Calu3 (cell line): ENCODE measurements at regions not wholly inside any gene's neighbourhood (a gene's known extent, or its start where the extent isn't known, plus 50 kb on each side); places are given as distances from the start of the nearest gene placed in this dataset.

Experiments
- BruUV-seq: library from RNA; stranded (reverse); fragments of 400-500 nt; replicated peaks from 2 replicates; lab custom pipeline; 2021; lab: Mats Ljungman, UMichigan
- CTCF ChIA-PET: fragments of 300-600 bp; sonication (Branson Sonifier 250); formaldehyde crosslinking; loops from one replicate; lab custom pipeline; 2022; ENCODE audit warnings: antibody characterized with exemption; lab: Charles Lee
- DNase-seq: peaks from one replicate; pipeline ENCODE4 v3.0.0; 2022
- H3K27ac Mint-ChIP-seq: one replicate; pipeline ENCODE4 v1.8.0; 2022; ENCODE audit warnings: mixed read lengths; ENCODE audit not compliant: unreplicated experiment
- H3K27me3 Mint-ChIP-seq: one replicate; pipeline ENCODE4 v1.8.0; 2022; ENCODE audit warnings: mixed read lengths; ENCODE audit not compliant: unreplicated experiment
- H3K36me3 Mint-ChIP-seq: one replicate; pipeline ENCODE4 v1.8.0; 2022; ENCODE audit warnings: mild to moderate bottlenecking, moderate library complexity, mixed read lengths; ENCODE audit not compliant: insufficient read depth, unreplicated experiment
- H3K4me1 Mint-ChIP-seq: one replicate; pipeline ENCODE4 v1.8.0; 2022; ENCODE audit warnings: mild to moderate bottlenecking, low read depth, mixed read lengths; ENCODE audit not compliant: unreplicated experiment
- H3K4me3 Mint-ChIP-seq: one replicate; pipeline ENCODE4 v1.8.0; 2022; ENCODE audit warnings: mild to moderate bottlenecking, low read depth, moderate library complexity, mixed read lengths; ENCODE audit not compliant: unreplicated experiment
- H3K9me3 Mint-ChIP-seq: one replicate; pipeline ENCODE4 v1.8.0; 2022; ENCODE audit warnings: low read depth, mixed read lengths; ENCODE audit not compliant: unreplicated experiment
- intact Hi-C: fragments of 100-400 bp; cut with micrococcal nuclease; formaldehyde crosslinking; loops from one replicate; pipeline ENCODE4 v1.10.0; 2022; ENCODE audit not compliant: unreplicated experiment
- TF ChIP-seq, protein P1 (sequence below): fragments of 200-600 bp; IDR thresholded peaks from one replicate; pipeline ENCODE4 v1.8.0; 2022; ENCODE audit warnings: antibody characterized with exemption; ENCODE audit not compliant: unreplicated experiment

DNA sequence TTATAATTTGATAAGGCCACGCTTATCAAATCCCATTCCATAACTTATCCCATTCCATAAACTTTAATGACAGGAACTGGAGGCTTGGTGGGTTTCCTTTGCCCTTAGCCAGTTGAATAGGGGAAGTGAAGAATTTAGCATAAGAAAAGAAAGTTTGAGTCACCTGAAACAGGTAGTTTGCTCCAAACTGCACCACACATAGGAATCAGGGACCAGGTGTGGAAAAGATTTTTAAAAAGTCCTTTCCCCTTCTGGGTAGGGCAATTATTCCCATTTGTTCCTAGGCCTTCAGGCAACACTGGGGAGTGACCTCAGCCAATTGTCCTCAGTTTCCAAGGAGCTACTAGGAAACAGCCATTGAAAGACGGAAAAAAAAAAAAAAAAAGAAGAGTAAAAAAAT, 525.7 kb upstream of the CNTN5 start:
- CTCF ChIA-PET: no interaction called here
- no peaks in the 10 kb centered on the region for H3K36me3 Mint-ChIP-seq
- no peaks in the 10 kb centered on the region for H3K4me1 Mint-ChIP-seq
- peaks cover 3% of the 10 kb centered on the region for H3K9me3 Mint-ChIP-seq
- no peaks in the 10 kb centered on the region for H3K27me3 Mint-ChIP-seq
- no peak for DNase-seq
- TF ChIP-seq, protein P1, sequence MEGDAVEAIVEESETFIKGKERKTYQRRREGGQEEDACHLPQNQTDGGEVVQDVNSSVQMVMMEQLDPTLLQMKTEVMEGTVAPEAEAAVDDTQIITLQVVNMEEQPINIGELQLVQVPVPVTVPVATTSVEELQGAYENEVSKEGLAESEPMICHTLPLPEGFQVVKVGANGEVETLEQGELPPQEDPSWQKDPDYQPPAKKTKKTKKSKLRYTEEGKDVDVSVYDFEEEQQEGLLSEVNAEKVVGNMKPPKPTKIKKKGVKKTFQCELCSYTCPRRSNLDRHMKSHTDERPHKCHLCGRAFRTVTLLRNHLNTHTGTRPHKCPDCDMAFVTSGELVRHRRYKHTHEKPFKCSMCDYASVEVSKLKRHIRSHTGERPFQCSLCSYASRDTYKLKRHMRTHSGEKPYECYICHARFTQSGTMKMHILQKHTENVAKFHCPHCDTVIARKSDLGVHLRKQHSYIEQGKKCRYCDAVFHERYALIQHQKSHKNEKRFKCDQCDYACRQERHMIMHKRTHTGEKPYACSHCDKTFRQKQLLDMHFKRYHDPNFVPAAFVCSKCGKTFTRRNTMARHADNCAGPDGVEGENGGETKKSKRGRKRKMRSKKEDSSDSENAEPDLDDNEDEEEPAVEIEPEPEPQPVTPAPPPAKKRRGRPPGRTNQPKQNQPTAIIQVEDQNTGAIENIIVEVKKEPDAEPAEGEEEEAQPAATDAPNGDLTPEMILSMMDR: no peak
- H3K4me3 Mint-ChIP-seq: no peak overlapping the region
- intact Hi-C loops: no loop called here
- no TSS peak for BruUV-seq
- no peak overlapping the region for H3K27ac Mint-ChIP-seq

DNA sequence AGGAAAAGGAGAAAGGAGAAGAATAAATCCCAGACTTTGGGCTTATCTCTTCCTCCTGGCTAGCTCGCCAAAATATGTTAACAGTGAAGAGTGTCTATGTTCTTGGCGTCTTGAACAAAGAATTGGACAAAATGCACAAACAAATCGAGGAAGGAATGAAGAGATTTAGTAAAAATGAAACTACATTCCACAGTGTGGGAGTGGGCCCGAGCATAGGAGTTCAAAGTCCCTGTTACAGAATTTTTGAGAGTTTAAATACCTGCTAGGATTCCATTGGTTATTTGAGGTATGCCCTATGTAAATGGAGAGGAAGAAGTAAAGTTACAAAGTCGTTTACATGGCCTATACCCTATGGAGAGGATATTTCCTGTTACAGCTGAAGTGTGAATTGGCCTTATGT, 525.1 kb upstream of the CNTN5 start:
- peaks cover 3% of the 10 kb centered on the region for H3K9me3 Mint-ChIP-seq
- no peaks in the 10 kb centered on the region for H3K4me1 Mint-ChIP-seq
- H3K27me3 Mint-ChIP-seq: no peaks in the 10 kb centered on the region
- DNase-seq: no peak
- H3K27ac Mint-ChIP-seq: no peak overlapping the region
- TF ChIP-seq, protein P1: no peak
- H3K4me3 Mint-ChIP-seq: no peak overlapping the region
- CTCF ChIA-PET: no interaction called here
- BruUV-seq: no TSS peak
- intact Hi-C loops: no loop called here
- H3K36me3 Mint-ChIP-seq: no peaks in the 10 kb centered on the region

DNA sequence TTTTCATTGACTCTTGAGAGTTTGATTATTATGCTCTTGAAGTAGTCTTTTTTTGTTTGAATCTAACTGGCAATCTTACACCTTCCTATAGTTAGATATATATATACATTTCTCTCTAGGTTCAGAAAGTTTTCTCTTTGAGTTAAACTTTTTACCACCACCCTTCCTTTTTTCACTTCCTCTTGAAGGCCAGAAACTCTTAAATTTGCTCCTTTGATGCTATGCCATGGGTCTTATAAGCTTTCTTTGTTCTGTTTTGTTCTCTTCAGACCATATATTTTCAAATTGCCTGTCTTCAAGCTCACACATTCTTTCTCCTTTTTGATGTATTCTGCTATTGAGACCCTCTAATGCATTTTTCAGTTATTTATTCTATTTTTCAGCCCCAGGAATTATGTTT, 513.5 kb upstream of the CNTN5 start:
- no TSS peak for BruUV-seq
- H3K9me3 Mint-ChIP-seq: peaks cover 5% of the 10 kb centered on the region
- TF ChIP-seq, protein P1: no peak
- no peak for DNase-seq
- CTCF ChIA-PET: no interaction called here
- no peak overlapping the region for H3K27ac Mint-ChIP-seq
- no peaks in the 10 kb centered on the region for H3K27me3 Mint-ChIP-seq
- intact Hi-C loops: no loop called here
- H3K4me1 Mint-ChIP-seq: no peaks in the 10 kb centered on the region
- no peak overlapping the region for H3K4me3 Mint-ChIP-seq
- H3K36me3 Mint-ChIP-seq: no peaks in the 10 kb centered on the region

DNA sequence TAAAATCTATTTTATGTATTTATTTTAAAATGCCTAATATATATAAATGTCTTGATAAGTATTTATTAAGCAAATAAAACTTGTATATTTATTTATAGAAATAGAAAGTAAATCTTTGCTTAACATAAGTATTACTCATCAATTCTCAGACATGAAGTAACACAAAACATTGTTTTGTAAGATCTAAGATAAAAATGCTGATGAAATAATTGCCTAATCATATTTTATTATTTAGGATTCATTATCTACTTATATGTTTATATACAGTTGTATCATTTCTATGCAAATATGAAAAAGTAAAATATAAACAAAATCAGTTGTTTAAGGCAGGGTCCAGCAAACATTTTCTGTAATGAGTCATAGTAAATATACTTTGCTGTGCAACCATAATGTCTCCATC, 507.8 kb upstream of the CNTN5 start:
- intact Hi-C loops: no loop called here
- CTCF ChIA-PET: no interaction called here
- H3K9me3 Mint-ChIP-seq: peaks cover 2% of the 10 kb centered on the region
- TF ChIP-seq, protein P1: no peak
- H3K36me3 Mint-ChIP-seq: no peaks in the 10 kb centered on the region
- H3K27ac Mint-ChIP-seq: no peak overlapping the region
- no peaks in the 10 kb centered on the region for H3K27me3 Mint-ChIP-seq
- H3K4me1 Mint-ChIP-seq: no peaks in the 10 kb centered on the region
- H3K4me3 Mint-ChIP-seq: no peak overlapping the region
- no peak for DNase-seq
- BruUV-seq: no TSS peak
